ENCODE measurements at regions not wholly inside any gene's neighbourhood (a gene's known extent, or its start where the extent isn't known, plus 50 kb on each side); places are given as distances from the start of the nearest gene placed in this dataset.

- DNase-seq, result no peak
Observed at GRCh38 chr9:107759009-107759822, 269.6 kb upstream of the KLF4 start.

- DNase-seq, result no peak
Observed at GRCh38 chr9:107756091-107756490, 266.5 kb upstream of the KLF4 start.

GRCh38 chr9:107755246-107755645, 265.7 kb upstream of the KLF4 start:
- DNase-seq, result no peak

GRCh38 chr9:107751567-107752210, 262.1 kb upstream of the KLF4 start:
- DNase-seq, result no peak

- DNase-seq, result peak; percentile 88
Observed at GRCh38 chr9:107750741-107751566, 261.4 kb upstream of the KLF4 start.

- peak; percentile 85 for DNase-seq
Observed at GRCh38 chr9:107749787-107750444, 260.3 kb upstream of the KLF4 start.

GRCh38 chr9:107744873-107745272, 255.3 kb upstream of the KLF4 start:
- no peak for DNase-seq

- no peak for DNase-seq
Observed at GRCh38 chr9:107742531-107743309, 253.2 kb upstream of the KLF4 start.

GRCh38 chr9:107740088-107740980, 250.8 kb upstream of the KLF4 start:
- no peak for DNase-seq

GRCh38 chr9:107739601-107740082, 250.1 kb upstream of the KLF4 start:
- DNase-seq, result peak; percentile 78

- DNase-seq, result no peak
Observed at GRCh38 chr9:107738789-107739188, 249.2 kb upstream of the KLF4 start.

- DNase-seq, result no peak
Observed at GRCh38 chr9:107737987-107738743, 248.6 kb upstream of the KLF4 start.

- DNase-seq, result no peak
Observed at GRCh38 chr9:107737610-107737986, 248.0 kb upstream of the KLF4 start.

GRCh38 chr9:107735821-107736220, 246.3 kb upstream of the KLF4 start:
- DNase-seq, result no peak

- no peak for DNase-seq
Observed at GRCh38 chr9:107734256-107735013, 244.9 kb upstream of the KLF4 start.

- DNase-seq, result no peak
Observed at GRCh38 chr9:107733523-107733894, 243.9 kb upstream of the KLF4 start.

GRCh38 chr9:107732781-107733522, 243.4 kb upstream of the KLF4 start:
- peak; percentile 48 for DNase-seq

- DNase-seq, result no peak
Observed at GRCh38 chr9:107731115-107731762, 241.7 kb upstream of the KLF4 start.
